Transverse colon (tissue), 4 donors: ENCODE measurements at regions not wholly inside any gene's neighbourhood (a gene's known extent, or its start where the extent isn't known, plus 50 kb on each side); places are given as distances from the start of the nearest gene placed in this dataset.
"Not testable (repeated sequence)": the region's sequence is repeated elsewhere in the genome, so short reads cannot be mapped to it uniquely, and the experiment has no call there.

Source experiments
- DNase-seq: peaks from one replicate; pipeline ENCODE4 v3.0.0-alpha.2; 2019
- H3K27ac ChIP-seq, 4 donors: fragments of 200-600 bp; sonication (generic); 2 replicates each; pipeline ENCODE4 v1.5.1; 2016 to 2018; ENCODE audit warnings: inconsistent platforms in 4 of 4
- H3K27me3 ChIP-seq: fragments of 200-600 bp; sonication (generic); 2 replicates; pipeline ENCODE4 v1.5.1; 2017; ENCODE audit warnings: inconsistent platforms
- H3K36me3 ChIP-seq, 4 donors: fragments of 200-600 bp; sonication (generic); 2 replicates each; pipeline ENCODE4 v1.5.1; 2017 to 2019; ENCODE audit warnings: inconsistent platforms in 4 of 4
- H3K4me1 ChIP-seq, 4 donors: fragments of 200-600 bp; sonication (generic); 2 replicates each; pipeline ENCODE4 v1.5.1; 2017 to 2020; ENCODE audit warnings: inconsistent platforms in 4 of 4
- H3K4me3 ChIP-seq, 4 donors: fragments of 200-600 bp; sonication (generic); 1 replicate in 1 of 4; 2 replicates in 3 of 4; pipeline versions ENCODE4 v1.5.1 to v1.6.1; 2017 to 2019; ENCODE audit warnings: inconsistent platforms in 4 of 4
- H3K9me3 ChIP-seq, 2 donors: fragments of 200-600 bp; sonication (generic); 2 replicates each; pipeline ENCODE4 v1.5.1; 2017 to 2019; ENCODE audit warnings: inconsistent platforms in 2 of 2
- EP300 ChIP-seq: sonication (generic); formaldehyde crosslinking; IDR thresholded peaks from one replicate; pipeline ENCODE4 v1.6.1; 2017; ENCODE audit warnings: antibody characterized with exemption, low read depth
- POLR2A ChIP-seq: fragments of 450-650 bp; IDR thresholded peaks from one replicate; pipeline ENCODE4 v1.6.1; 2016; ENCODE audit warnings: antibody characterized with exemption, mild to moderate bottlenecking, moderate library complexity
- POLR2AphosphoS5 ChIP-seq, 3 donors: sonication (generic); formaldehyde crosslinking; IDR thresholded peaks; one replicate each; pipeline ENCODE4 v1.6.1; 2016; ENCODE audit warnings: antibody characterized with exemption in 3 of 3
- WGBS, 2 donors: methylation state at CpG; one replicate each; pipeline ENCODE4 v1.1.5; 2018; ENCODE audit warnings: low coverage in 1 of 2; 5-methylcytosine and 5-hydroxymethylcytosine counted together
- in situ Hi-C, 4 donors: fragments of 200-750 bp; cut with MboI; loops; one replicate each; pipeline versions ENCODE4 v1.15.0 to v1.15.1; 2017; ENCODE audit warnings: low sequenced_read_pairs in 3 of 4, low pct_ligation_motif_present in 1 of 4, low pct_unique_long_range_greater_than_20kb in 1 of 4
- intact Hi-C: fragments of 100-400 bp; cut with DNase I; formaldehyde crosslinking; loops from one replicate; pipeline ENCODE4 v1.15.1; 2023; ENCODE audit warnings: low total_unique reads
- TF ChIP-seq, protein P1 (sequence below), 5 experiments: fragments of 200-600 bp in 3 of 5; fragments of 450-650 bp in 2 of 5; sonication (generic) in 3 of 5; IDR thresholded peaks; 1 replicate in 2 of 5; 2 replicates in 3 of 5; pipeline ENCODE4 v1.5.1; 2016 to 2017; ENCODE audit warnings: antibody characterized with exemption in 5 of 5, inconsistent platforms in 3 of 5, mild to moderate bottlenecking in 2 of 5, moderate library complexity in 1 of 5

GRCh38 chr7:120060875-120061274 is 212.1 kb upstream of the KCND2 start:
- in situ Hi-C loops: no loop called here
- intact Hi-C loops: no loop called here
- 86% methylated on average over 7 of the region's 7 CpGs; no CpG with 5 or more reads in 1 of the 2 donors for WGBS, 2 donors
- Histone ChIP-seq H3K4me3 (no peak overlapping the region), H3K4me1 (no peaks in the 10 kb centered on the region), H3K36me3 (no peaks in the 10 kb centered on the region), H3K9me3 (no peaks in the 10 kb centered on the region), H3K27ac (no peak overlapping the region), H3K27me3 (no peaks in the 10 kb centered on the region)
- DNase-seq: no peak
- TF ChIP-seq, protein P1, sequence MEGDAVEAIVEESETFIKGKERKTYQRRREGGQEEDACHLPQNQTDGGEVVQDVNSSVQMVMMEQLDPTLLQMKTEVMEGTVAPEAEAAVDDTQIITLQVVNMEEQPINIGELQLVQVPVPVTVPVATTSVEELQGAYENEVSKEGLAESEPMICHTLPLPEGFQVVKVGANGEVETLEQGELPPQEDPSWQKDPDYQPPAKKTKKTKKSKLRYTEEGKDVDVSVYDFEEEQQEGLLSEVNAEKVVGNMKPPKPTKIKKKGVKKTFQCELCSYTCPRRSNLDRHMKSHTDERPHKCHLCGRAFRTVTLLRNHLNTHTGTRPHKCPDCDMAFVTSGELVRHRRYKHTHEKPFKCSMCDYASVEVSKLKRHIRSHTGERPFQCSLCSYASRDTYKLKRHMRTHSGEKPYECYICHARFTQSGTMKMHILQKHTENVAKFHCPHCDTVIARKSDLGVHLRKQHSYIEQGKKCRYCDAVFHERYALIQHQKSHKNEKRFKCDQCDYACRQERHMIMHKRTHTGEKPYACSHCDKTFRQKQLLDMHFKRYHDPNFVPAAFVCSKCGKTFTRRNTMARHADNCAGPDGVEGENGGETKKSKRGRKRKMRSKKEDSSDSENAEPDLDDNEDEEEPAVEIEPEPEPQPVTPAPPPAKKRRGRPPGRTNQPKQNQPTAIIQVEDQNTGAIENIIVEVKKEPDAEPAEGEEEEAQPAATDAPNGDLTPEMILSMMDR (IDR thresholded peaks at IDR 0.05): no peak

DNA sequence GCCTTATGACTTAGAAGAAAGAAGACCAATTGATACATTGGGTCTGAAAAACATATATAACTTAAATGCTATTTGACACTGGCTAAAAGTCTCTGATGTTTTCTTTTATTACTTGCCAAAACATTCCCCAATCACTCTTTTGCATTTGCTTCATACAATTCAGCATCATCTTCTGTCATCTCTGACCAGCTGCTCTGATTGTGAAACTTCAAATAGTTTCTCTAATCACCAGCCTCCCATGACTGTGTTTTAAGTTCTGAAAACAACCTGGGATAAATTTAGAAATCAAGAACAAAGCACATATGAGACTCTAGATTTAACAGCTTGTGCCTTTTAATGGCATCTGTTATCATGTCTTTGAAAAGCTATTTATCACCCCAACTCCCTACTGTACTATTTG is 208.4 kb upstream of the KCND2 start:
- Histone ChIP-seq H3K36me3 (no peaks in the 10 kb centered on the region), H3K4me3 (no peak overlapping the region), H3K27ac (no peak overlapping the region), H3K27me3 (no peaks in the 10 kb centered on the region), H3K4me1 (no peaks in the 10 kb centered on the region), H3K9me3 (no peaks in the 10 kb centered on the region)
- intact Hi-C loops: no loop called here
- TF ChIP-seq POLR2A (no peak), POLR2AphosphoS5 (IDR thresholded peaks at IDR 0.05) (no peak), EP300 (no peak)
- TF ChIP-seq, protein P1 (IDR thresholded peaks at IDR 0.05): no peak
- DNase-seq: no peak
- in situ Hi-C loops: no loop called here

GRCh38 chr7:120066898-120067297 is 206.1 kb upstream of the KCND2 start:
- H3K4me3 ChIP-seq, intact Hi-C loops, H3K27me3 ChIP-seq, H3K27ac ChIP-seq, H3K4me1 ChIP-seq, in situ Hi-C loops, H3K9me3 ChIP-seq, H3K36me3 ChIP-seq, DNase-seq: not testable (repeated sequence)

GRCh38 chr7:120070201-120070600 is 202.8 kb upstream of the KCND2 start:
- Histone ChIP-seq H3K4me1 (no peaks in the 10 kb centered on the region), H3K27me3 (no peaks in the 10 kb centered on the region), H3K9me3 (peaks cover 0 to 3% of the 10 kb centered on the region in 2 donors), H3K36me3 (no peaks in the 10 kb centered on the region), H3K27ac (no peak overlapping the region), H3K4me3 (no peak overlapping the region)
- WGBS, 2 donors: 21% methylated on average over 1 of the region's 1 CpG; no CpG with 5 or more reads in 1 of the 2 donors
- intact Hi-C loops: no loop called here
- in situ Hi-C loops: no loop called here
- no peak for DNase-seq
- no peak for TF ChIP-seq EP300
- TF ChIP-seq, protein P1 (IDR thresholded peaks at IDR 0.05): no peak
- TF ChIP-seq POLR2A: no peak
- no peak for TF ChIP-seq POLR2AphosphoS5 (IDR thresholded peaks at IDR 0.05)

DNA sequence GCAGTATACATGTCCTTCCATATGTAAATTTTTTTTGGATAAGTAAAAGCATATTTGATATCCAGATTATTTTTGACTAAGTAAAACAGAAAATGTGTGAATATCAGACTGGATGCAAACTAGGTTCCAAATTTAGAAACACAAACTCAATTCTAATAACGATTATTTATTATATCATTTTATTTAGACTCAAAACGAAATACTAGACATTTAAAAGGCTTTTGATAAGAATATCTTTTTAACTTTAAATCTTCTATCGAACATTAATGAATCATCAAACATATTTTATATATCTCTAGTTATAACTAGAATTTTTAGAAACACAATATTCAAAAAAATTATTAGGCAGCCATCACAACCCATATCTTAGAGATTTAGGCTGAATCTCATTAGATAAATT is 195.2 kb upstream of the KCND2 start:
- Histone ChIP-seq H3K9me3 (peaks cover 0 to 3% of the 10 kb centered on the region in 2 donors), H3K27me3 (no peaks in the 10 kb centered on the region), H3K4me1 (no peaks in the 10 kb centered on the region), H3K4me3 (no peak overlapping the region), H3K36me3 (no peaks in the 10 kb centered on the region), H3K27ac (no peak overlapping the region)
- in situ Hi-C loops: no loop called here
- WGBS, 2 donors: 47 to 63% methylated on average over 3 of the region's 3 CpGs
- intact Hi-C loops: no loop called here
- TF ChIP-seq POLR2A: no peak
- TF ChIP-seq, protein P1 (IDR thresholded peaks at IDR 0.05): no peak
- TF ChIP-seq EP300: no peak
- TF ChIP-seq POLR2AphosphoS5 (IDR thresholded peaks at IDR 0.05): no peak
- DNase-seq: no peak
